AG10803 (cell line): ENCODE measurements at regions not wholly inside any gene's neighbourhood (a gene's known extent, or its start where the extent isn't known, plus 50 kb on each side); places are given as distances from the start of the nearest gene placed in this dataset.
A peak's percentile ranks its signal among the peaks of the same experiment; 100 is the strongest.

ENCODE experiments used
- DNase-seq: peaks from one replicate; pipeline ENCODE4 v3.0.0; 2010; ENCODE audit warnings: low read depth
- H3K4me3 ChIP-seq: 2 replicates; pipeline ENCODE4 v1.5.1; 2011; ENCODE audit warnings: mild to moderate bottlenecking, low read length, control low read depth
- CTCF ChIP-seq: conservative IDR thresholded peaks from 2 replicates; pipeline ENCODE4 v1.5.1; 2011; ENCODE audit warnings: mild to moderate bottlenecking, low read length, control low read depth, inconsistent platforms

- no peak; the same call in 1 of the 2 replicates for TF ChIP-seq CTCF
- peak overlapping the region; percentile 47 for H3K4me3 ChIP-seq
These were observed 105.4 kb upstream of the MED13L start for GRCh38 chr12:116382686-116383530.

GRCh38 chr12:116384175-116384574 lies 106.7 kb upstream of the MED13L start:
- H3K4me3 ChIP-seq = no peak overlapping the region
- no peak for DNase-seq
- no peak for TF ChIP-seq CTCF

More at GRCh38 chr12:116382686-116383530, 105.4 kb upstream of the MED13L start:
- peak; percentile 99 for DNase-seq

DNA sequence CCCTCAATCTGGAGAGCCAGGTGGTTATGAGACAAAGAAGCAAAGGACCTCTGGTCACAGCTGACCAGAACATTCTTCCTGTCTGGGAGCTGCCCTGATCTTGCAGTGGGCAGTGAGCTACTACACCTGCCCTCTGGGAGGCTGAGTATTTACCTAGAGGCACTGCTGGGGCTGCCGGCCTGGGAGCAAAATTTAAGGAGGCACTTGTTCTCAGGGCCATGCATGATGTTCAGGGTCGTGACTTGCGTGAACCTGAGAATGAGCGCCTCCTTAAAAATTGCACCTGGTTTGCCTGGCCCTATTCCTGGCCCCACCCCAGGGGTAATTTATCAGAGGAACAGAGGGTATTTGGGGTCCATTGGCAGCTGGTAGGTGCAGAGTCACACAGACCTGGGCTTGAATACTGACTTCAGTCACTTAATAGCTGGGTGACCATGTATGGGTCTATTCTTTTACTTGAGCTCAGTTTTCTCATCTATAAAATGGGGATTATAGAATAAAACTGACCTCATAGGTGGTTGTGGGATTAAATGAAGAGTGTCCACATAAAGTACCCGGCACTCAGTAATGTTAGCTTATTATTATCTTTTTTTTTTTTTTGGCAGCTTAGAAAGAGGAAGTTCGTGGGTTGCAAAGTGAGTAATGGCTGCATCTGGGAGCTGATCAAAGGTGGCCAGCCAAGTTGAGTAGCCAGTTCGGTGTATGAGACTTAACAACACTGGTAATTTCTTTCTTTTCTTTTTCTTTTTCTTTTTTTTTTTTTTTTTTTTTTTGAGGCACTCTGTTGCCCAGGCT lies 107.4 kb upstream of the MED13L start:
- DNase-seq = peak; percentile 63
- TF ChIP-seq CTCF = no peak
- H3K4me3 ChIP-seq = no peak overlapping the region

GRCh38 chr12:116385486-116386217 lies 108.2 kb upstream of the MED13L start:
- DNase-seq = no peak

DNA sequence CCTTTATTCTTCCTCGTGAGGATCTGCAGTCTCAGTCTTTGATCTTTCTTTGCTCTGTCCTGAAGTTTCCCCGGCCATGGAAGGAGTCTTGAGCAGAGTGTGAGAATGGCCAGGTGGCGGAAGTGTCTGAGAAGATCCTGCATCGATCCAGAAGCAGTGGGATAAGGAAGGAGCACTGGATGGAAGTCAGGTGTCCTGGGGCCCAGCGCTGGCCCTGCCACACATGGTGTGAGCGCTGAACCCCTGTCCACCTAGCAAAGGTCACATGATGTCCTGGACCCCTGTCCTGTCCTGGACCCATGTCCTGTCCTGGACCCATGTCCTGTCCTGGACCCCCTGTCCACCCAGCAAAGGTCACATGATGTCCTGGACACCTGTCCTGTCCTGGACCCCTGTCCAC lies 111.8 kb upstream of the MED13L start:
- DNase-seq = no peak
- no peak for TF ChIP-seq CTCF
- no peak overlapping the region for H3K4me3 ChIP-seq

More at GRCh38 chr12:116385486-116386217, 108.2 kb upstream of the MED13L start:
- TF ChIP-seq CTCF = no peak
- H3K4me3 ChIP-seq = no peak overlapping the region

- peak; percentile 96 for DNase-seq
- peak; percentile 16 for TF ChIP-seq CTCF
- H3K4me3 ChIP-seq = no peak overlapping the region
These were observed 112.5 kb upstream of the MED13L start for GRCh38 chr12:116389990-116390389.
